ENCODE measurements at regions not wholly inside any gene's neighbourhood (a gene's known extent, or its start where the extent isn't known, plus 50 kb on each side); places are given as distances from the start of the nearest gene placed in this dataset.

- no peaks in the 10 kb centered on the region for H3K4me1 Mint-ChIP-seq (ENCODE audit: low read depth)
- intact Hi-C loops (cut with micrococcal nuclease): no loop called here
- no peak for DNase-seq
- POLR2A ChIA-PET: no interaction called here
- no peak overlapping the region for H3K4me3 Mint-ChIP-seq
- H3K27me3 Mint-ChIP-seq: no peaks in the 10 kb centered on the region
- no peak overlapping the region for H3K27ac Mint-ChIP-seq
- peaks cover 4% of the 10 kb centered on the region for H3K36me3 Mint-ChIP-seq
- CTCF ChIA-PET: no interaction called here
- peaks cover 9% of the 10 kb centered on the region for H3K9me3 Mint-ChIP-seq
These were observed 91.5 kb upstream of the NCOR2 start for GRCh38 chr12:124658806-124659402.

DNA sequence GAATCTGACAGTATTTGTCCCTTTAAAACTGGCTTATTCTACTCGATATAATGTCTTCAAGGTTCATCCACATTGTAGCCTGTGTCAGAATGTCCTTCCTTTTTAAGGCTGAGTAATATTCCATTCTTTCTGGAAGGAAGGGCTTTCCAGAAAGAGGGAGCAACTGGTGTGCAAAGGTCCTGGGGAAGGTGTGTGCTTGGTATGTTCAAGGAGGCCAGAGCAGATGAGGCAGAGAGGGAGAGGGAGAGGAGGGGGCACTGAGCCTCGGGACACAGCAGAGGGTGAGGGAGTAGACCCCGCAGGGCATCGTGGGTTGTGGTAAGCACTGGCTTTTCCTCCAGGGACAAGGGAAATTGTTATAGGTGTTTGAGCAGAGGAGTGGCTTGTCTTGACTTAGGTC is 90.9 kb upstream of the NCOR2 start:
- ChIA-PET POLR2A (no interaction called here), CTCF (no interaction called here)
- peaks cover 4% of the 10 kb centered on the region for H3K36me3 Mint-ChIP-seq
- no peak for DNase-seq
- intact Hi-C loops (cut with micrococcal nuclease): no loop called here
- H3K4me3 Mint-ChIP-seq: no peak overlapping the region
- peaks cover under 1% of the 10 kb centered on the region for H3K27me3 Mint-ChIP-seq
- H3K27ac Mint-ChIP-seq: no peak overlapping the region
- peaks cover 9% of the 10 kb centered on the region for H3K9me3 Mint-ChIP-seq
- no peaks in the 10 kb centered on the region for H3K4me1 Mint-ChIP-seq (ENCODE audit: low read depth)

- POLR2A ChIA-PET: no interaction called here
- peaks cover 1% of the 10 kb centered on the region for H3K27me3 Mint-ChIP-seq
- H3K36me3 Mint-ChIP-seq: no peaks in the 10 kb centered on the region
- CTCF ChIA-PET: no interaction called here
- H3K4me1 Mint-ChIP-seq (ENCODE audit: low read depth): no peaks in the 10 kb centered on the region
- H3K27ac Mint-ChIP-seq: no peak overlapping the region
- DNase-seq: no peak
- intact Hi-C loops (cut with micrococcal nuclease): no loop called here
- H3K4me3 Mint-ChIP-seq: no peak overlapping the region
- peaks cover 2% of the 10 kb centered on the region for H3K9me3 Mint-ChIP-seq
These were observed 89.6 kb upstream of the NCOR2 start for GRCh38 chr12:124656947-124657434.

- no peak for DNase-seq
- ChIA-PET POLR2A (no interaction called here), CTCF (no interaction called here)
- intact Hi-C loops (cut with micrococcal nuclease): no loop called here
- Mint-ChIP-seq H3K9me3 (no peaks in the 10 kb centered on the region), H3K4me3 (no peak overlapping the region), H3K4me1 (ENCODE audit: low read depth) (no peaks in the 10 kb centered on the region), H3K36me3 (no peaks in the 10 kb centered on the region), H3K27ac (no peak overlapping the region), H3K27me3 (peaks cover 1% of the 10 kb centered on the region)
These were observed 88.5 kb upstream of the NCOR2 start for GRCh38 chr12:124655698-124656516.

GRCh38 chr12:124655048-124655697 is 87.8 kb upstream of the NCOR2 start:
- intact Hi-C loops (cut with micrococcal nuclease): no loop called here
- Mint-ChIP-seq H3K27ac (no peak overlapping the region), H3K4me1 (ENCODE audit: low read depth) (no peaks in the 10 kb centered on the region), H3K27me3 (peaks cover 1% of the 10 kb centered on the region), H3K36me3 (no peaks in the 10 kb centered on the region), H3K4me3 (no peak overlapping the region), H3K9me3 (peaks cover 3% of the 10 kb centered on the region)
- ChIA-PET POLR2A (no interaction called here), CTCF (no interaction called here)
- DNase-seq: no peak

GRCh38 chr12:124654666-124655047 is 87.2 kb upstream of the NCOR2 start:
- no peak overlapping the region for H3K4me3 Mint-ChIP-seq
- POLR2A ChIA-PET: no interaction called here
- no peak overlapping the region for H3K27ac Mint-ChIP-seq
- H3K36me3 Mint-ChIP-seq: no peaks in the 10 kb centered on the region
- CTCF ChIA-PET: no interaction called here
- intact Hi-C loops (cut with micrococcal nuclease): no loop called here
- no peak for DNase-seq
- peaks cover 1% of the 10 kb centered on the region for H3K27me3 Mint-ChIP-seq
- H3K9me3 Mint-ChIP-seq: peaks cover 3% of the 10 kb centered on the region
- H3K4me1 Mint-ChIP-seq (ENCODE audit: low read depth): no peaks in the 10 kb centered on the region

GRCh38 chr12:124653169-124653931 is 85.9 kb upstream of the NCOR2 start:
- CTCF ChIA-PET: no interaction called here
- DNase-seq: no peak
- intact Hi-C loops (cut with micrococcal nuclease): no loop called here
- Mint-ChIP-seq H3K4me1 (ENCODE audit: low read depth) (no peaks in the 10 kb centered on the region), H3K4me3 (no peak overlapping the region), H3K27me3 (peaks cover 1% of the 10 kb centered on the region), H3K9me3 (peaks cover 14% of the 10 kb centered on the region), H3K27ac (no peak overlapping the region), H3K36me3 (no peaks in the 10 kb centered on the region)
- POLR2A ChIA-PET: no interaction called here

DNA sequence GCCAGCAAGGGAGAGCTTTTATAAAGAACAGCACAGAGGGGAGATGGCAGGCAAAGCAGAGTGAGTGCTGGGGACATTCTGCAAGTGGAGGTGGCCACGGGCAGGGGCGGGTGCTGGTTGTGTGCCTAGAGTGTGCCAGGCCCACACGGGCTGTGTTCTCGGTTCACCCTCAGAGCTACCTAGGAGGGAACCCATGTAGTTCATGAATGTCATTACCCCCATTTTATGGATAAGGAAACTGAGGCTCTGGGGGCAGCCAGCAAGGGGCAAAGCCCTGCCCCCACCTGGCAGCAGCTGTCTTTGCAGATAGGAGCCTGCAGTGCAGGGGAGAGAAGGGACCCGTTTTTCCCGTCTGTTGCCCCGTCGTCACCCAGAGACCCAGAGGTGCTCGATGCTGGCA is 85.2 kb upstream of the NCOR2 start:
- Mint-ChIP-seq H3K4me3 (no peak overlapping the region), H3K36me3 (no peaks in the 10 kb centered on the region), H3K9me3 (peaks cover 21% of the 10 kb centered on the region), H3K27me3 (peaks cover 1% of the 10 kb centered on the region), H3K27ac (no peak overlapping the region), H3K4me1 (ENCODE audit: low read depth) (no peaks in the 10 kb centered on the region)
- ChIA-PET CTCF (no interaction called here), POLR2A (no interaction called here)
- intact Hi-C loops (cut with micrococcal nuclease): no loop called here
- no peak for DNase-seq

GRCh38 chr12:124651516-124652273 is 84.3 kb upstream of the NCOR2 start:
- CTCF ChIA-PET: interaction anchor here (1.1 kb wide), 1 partner anchor 15 kb away, joined by 3 read pairs; no protein-coding TSS in a partner anchor
- no peak for DNase-seq
- POLR2A ChIA-PET: no interaction called here
- peaks cover 25% of the 10 kb centered on the region for H3K9me3 Mint-ChIP-seq
- H3K27ac Mint-ChIP-seq: no peak overlapping the region
- H3K4me1 Mint-ChIP-seq (ENCODE audit: low read depth): peaks cover 3% of the 10 kb centered on the region
- H3K27me3 Mint-ChIP-seq: peaks cover 1% of the 10 kb centered on the region
- no peak overlapping the region for H3K4me3 Mint-ChIP-seq
- intact Hi-C loops (cut with micrococcal nuclease): no loop called here
- no peaks in the 10 kb centered on the region for H3K36me3 Mint-ChIP-seq

- no peak for DNase-seq
- H3K4me3 Mint-ChIP-seq: no peak overlapping the region
- intact Hi-C loops (cut with micrococcal nuclease): no loop called here
- peaks cover 9% of the 10 kb centered on the region for H3K4me1 Mint-ChIP-seq (ENCODE audit: low read depth)
- no peak overlapping the region for H3K27ac Mint-ChIP-seq
- ChIA-PET CTCF (no interaction called here), POLR2A (no interaction called here)
- H3K9me3 Mint-ChIP-seq: peaks cover 25% of the 10 kb centered on the region
- peaks cover 1% of the 10 kb centered on the region for H3K27me3 Mint-ChIP-seq
- H3K36me3 Mint-ChIP-seq: no peaks in the 10 kb centered on the region
These were observed 83.5 kb upstream of the NCOR2 start for GRCh38 chr12:124650912-124651311.

DNA sequence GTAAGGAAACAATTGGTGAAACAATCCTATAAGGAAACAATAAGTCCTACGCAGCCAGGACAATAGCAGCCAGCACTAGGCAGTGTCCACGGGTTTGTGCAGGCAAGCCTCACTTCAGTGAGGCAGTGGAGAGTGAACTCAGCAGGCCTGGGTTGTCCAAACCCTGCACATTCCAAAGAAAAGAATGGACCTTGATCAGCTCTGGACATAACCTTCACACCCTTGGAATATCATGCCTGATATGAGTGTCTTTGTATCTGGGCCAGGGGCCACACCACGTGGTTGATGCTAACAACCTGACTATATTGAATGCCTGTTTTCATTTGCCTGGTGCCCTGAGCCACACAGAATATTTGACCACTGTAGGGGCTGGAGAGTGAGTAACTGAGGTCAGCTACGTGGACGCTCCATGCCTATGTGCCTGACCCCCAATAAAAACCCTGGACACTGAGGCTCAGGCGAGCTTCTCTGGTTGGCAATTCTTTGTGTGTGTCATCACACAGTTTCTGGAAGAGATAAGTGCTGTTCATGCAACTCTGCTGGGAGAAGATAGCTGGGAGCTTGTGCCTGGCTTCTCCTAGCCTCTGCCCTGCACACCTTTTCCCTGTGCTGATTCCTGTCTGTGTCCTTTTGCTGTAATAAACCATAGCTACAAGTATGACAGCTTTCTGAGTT is 81.4 kb upstream of the NCOR2 start:
- intact Hi-C loops (cut with micrococcal nuclease): no loop called here

More for the DNA sequence above, 81.4 kb upstream of the NCOR2 start:
- POLR2A ChIA-PET: no interaction called here
- CTCF ChIA-PET: no interaction called here
- Mint-ChIP-seq H3K27me3 (peaks cover 6% of the 10 kb centered on the region), H3K4me3 (no peak overlapping the region), H3K27ac (no peak overlapping the region), H3K36me3 (no peaks in the 10 kb centered on the region), H3K4me1 (ENCODE audit: low read depth) (peaks cover 15% of the 10 kb centered on the region), H3K9me3 (peaks cover 25% of the 10 kb centered on the region)
- peak; percentile 17 for DNase-seq

Measured in activated CD4-positive, alpha-beta memory T cell treated with anti-CD3 and anti-CD28 coated beads for 36 hours (primary cell).